Hematopoietic multipotent progenitor cell (in vitro differentiated cells): ENCODE measurements at regions not wholly inside any gene's neighbourhood (a gene's known extent, or its start where the extent isn't known, plus 50 kb on each side); places are given as distances from the start of the nearest gene placed in this dataset.

ENCODE experiments used
- DNase-seq, 3 donors: peaks; one replicate each; pipeline ENCODE4 v3.0.0-alpha.2; 2011 to 2015; ENCODE audit warnings: low read depth in 2 of 3, low spot score in 2 of 3

GRCh38 chr7:13489386-13489785 lies 500.1 kb downstream of the ETV1 start:
- no peak for DNase-seq

DNA sequence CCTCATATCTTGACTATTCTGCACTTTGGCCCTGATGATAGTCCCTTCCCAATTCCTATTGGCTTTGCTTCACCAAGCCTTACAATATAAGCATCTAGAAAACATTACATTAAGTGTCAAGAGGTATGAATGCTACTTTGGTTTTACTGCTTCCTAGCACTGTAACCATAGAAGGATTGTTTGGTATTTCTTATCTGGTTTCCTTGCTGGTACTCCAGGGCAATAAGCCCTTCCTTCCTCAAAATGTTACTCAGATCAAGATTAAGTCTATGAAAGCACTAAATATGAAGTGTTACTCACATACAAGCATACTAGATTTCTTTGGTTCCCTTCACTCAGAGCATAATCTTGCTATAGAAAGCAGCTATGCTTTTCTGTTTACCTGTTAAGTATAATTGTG lies 492.5 kb downstream of the ETV1 start:
- DNase-seq: peak in 2 of 3 donors; percentile 18 to 61

DNA sequence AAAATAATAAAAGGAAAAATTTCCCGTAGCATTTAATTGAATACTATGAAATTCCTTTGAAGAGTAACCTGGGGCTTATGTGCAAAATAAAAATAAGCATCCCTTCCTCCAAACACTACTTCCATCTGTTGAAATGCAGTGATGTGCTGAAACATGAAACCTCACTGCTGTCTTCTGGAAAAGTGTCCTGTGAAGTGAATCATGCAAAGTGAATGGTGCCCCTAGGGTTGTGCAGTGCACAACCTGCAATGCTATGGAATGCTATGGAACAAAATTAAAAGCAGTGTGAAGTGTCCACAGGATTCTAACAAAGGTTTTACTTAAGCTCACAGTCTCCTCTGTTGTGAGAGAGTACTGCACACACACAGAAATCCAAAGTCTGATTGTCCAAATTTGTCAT lies 480.9 kb downstream of the ETV1 start:
- DNase-seq: no peak

DNA sequence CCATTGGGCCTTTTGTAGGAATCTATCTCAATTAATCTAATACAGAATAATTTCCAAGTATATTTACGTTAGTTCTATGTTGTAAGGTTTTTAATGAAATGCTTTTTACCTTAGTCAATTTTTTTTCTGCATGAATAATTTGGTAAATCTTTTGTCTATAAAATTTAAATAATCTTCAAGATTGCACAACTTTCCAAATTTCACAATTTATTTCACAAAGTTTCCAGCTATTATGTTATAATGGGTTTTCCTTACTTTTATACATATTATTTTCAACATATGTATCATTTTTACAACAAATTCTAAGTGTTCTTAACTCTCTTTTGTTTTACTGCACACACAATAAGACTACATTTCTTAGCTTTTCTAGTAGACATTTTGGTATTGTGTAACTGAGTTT lies 470.7 kb downstream of the ETV1 start:
- no peak for DNase-seq

DNA sequence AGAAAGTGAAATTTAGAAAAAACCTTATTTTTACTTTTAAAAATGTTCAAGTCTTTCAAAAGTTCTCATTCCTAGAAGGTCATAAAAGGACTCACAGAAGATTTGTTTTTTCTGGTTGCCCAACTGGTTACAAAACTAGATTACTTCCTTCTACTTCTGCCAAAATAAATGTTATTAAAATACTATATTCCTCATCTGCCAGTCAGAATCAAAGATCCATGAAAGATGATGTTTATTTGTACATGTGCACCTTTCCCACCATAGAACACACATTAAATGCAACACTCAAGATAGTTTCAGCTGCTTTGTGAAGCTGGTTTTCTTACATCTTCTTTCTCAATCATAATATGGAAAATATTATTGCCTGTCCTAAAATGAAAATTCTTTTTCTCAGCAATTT lies 465.4 kb downstream of the ETV1 start:
- no peak for DNase-seq

DNA sequence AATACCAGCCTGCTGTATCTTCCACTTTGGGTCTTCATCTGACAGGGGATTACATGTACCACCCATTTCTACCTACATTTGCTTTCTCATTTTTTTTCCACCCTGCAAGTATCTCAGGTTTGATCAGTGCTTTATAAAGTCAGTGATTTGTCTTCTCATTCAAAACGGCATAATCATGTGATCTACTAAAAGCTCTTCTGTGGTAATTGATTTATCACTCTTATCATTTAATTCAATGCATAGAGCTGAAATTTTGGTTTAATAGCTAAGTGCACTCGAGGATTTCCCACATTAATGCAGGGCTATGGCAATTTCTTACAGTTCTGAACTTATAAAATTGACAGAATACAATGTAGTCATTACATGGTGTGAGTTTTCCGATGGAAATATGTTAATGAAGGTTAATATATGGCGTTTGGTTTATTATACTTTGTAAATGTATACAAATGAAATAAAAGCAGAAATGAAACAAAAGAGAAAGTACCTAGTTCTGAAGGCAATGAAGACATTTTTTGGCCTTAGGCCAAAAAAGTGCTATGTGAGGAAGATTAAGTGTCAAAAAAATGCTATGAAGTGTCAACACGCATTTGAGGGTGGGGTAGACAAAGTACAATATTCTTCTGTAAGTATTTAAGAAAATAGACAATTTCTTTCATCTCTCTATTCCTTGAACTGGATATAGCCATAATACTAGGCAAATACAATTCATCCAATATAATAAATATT lies 457.3 kb downstream of the ETV1 start:
- peak in 2 of 3 donors; percentile 2 to 49 for DNase-seq

DNA sequence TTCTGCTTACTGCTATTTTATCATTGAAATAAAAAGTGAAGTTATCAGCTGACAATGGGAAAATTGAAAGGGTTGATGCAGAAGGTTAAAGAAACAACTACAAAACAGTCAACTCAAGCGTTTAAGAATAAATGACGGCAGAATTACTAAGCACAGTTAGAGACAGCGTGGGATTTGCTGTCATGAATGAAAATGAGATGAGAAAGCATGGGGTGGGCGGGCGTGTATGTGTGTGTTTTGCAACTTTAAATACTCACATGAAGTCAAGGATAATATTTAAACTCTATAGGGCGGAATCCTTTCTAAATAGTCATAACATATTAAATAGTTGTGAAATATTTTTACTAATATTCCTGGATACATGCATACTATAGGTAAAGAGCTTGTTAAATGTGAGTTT lies 450.8 kb downstream of the ETV1 start:
- DNase-seq: no peak

DNA sequence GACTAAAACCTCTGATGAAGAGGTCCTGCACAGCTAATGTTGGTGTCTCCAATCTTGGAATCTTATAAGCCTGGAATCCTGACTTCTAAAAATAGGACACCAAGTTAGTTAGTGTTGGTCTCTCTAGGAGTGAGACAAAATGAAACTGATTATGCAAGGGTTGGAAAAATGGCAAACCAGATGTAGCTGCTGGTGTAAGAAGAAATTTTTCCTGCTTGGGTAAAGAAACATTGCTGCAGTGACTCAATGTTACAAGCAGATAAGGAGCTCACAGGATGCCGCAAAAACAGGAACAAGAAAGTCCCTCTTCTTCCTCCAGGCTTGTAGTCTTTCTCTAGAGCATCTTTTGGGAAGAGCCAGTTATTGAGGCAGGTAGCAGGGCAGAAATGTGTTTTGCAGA lies 449.0 kb downstream of the ETV1 start:
- DNase-seq: peak in 1 of 3 donors; percentile 7

DNA sequence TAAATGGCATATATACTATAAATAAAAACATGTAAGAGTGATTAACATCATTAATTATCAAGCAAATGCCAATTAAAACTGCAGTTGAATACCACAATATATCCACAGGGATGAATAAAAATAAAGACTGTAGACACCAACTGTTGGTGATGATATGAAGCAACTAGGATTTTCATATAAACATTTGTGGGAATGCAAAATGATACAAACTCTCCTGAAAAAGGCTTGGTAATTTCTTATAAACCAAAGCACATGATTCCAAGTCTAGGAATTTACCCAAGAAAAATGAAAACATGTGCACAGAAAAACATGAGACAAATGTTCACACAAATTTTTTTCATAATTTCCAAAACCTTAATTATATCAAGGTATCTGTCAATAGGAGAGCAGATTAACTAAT lies 448.1 kb downstream of the ETV1 start:
- no peak for DNase-seq

DNA sequence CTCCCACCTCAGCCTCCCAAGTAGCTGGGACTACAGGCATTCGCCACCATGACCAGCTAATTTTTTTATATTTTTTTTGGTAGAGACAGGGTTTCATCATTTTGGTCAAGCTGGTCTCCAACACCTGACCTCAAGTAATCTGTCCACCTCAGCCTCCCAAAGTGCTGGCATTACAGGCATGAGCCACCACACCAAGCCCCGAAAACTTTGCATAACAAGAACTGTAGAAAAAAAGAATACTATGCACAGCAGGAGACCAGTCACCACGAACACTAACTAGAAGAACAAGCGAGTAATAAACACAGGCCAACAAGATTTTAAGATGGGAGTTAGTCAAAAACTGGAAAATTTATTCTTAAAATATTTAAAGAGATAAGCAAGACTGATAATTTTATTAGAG lies 447.0 kb downstream of the ETV1 start:
- DNase-seq: no peak

- no peak for DNase-seq
Measured at GRCh38 chr7:13551503-13551902, 438.0 kb downstream of the ETV1 start.

GRCh38 chr7:13560441-13560840 lies 429.0 kb downstream of the ETV1 start:
- no peak for DNase-seq

- no peak for DNase-seq
Measured at GRCh38 chr7:13563257-13563656, 426.2 kb downstream of the ETV1 start.

- no peak for DNase-seq
Measured at GRCh38 chr7:13563680-13564079, 425.8 kb downstream of the ETV1 start.

DNA sequence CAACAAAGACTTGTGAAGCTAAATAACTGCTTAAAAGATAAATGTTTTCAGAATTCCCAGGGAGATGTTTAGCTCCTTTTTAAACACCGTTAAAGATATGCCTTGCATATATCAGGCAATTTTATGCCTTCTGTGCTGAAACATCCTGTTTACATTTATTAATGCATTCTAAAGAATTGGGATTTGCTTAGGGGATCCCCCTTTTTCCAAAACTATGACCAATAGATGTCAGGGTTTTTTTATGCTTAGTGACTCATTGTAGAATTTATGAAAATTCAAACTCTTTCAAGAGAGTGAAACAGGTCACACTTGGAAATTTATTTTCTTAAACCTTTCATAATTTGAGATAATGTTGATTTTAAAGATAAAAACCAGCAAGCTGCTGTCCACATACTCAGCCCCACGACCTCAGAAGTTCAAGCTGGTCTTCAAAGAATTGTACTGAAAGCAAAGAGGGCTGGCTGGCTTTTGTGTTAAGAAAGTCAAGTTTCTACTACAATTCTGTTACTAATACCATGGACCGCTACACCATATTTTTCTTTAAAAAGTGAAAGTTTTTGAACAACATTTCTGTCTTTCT lies 411.8 kb downstream of the ETV1 start:
- DNase-seq: no peak

DNA sequence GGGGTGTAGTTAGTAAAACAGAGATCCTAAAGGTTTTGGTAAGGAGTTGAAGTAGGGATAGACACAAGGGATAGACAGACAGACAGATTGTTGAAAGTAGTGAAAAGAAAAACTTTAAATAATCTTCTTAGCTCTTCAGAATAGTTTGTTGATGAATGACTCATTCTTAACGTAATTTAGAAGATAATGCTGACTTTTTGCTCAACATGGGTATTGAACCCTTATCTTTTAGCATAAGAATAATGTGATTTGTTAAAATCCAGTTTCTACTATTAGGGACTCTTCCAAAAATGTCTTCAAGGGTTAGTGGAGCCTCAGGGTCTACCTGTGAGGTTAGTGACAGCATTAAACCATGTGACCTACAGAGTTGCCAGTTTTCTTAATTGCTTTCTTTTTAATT lies 411.2 kb downstream of the ETV1 start:
- DNase-seq: no peak

- DNase-seq: no peak
Measured at GRCh38 chr7:13581097-13581496, 408.4 kb downstream of the ETV1 start.

GRCh38 chr7:13593854-13594253 lies 395.6 kb downstream of the ETV1 start:
- no peak for DNase-seq

DNA sequence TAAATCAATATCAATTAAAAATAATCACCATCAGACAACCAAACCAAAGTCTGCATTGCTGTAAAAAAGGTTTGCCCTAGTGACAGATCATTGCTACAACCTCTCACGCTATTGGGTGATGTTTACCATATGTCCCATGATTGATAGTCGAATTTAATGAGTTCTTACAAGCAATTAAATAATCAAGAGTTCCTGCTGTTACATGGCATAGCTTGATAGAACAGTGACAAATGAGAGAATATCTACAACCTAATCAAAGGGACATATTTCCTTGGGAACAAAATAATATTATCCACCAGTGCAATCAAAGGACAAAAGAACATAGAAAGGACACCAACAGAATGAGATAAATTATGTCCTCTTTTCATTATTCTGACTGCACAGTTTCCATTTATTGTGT lies 387.4 kb downstream of the ETV1 start:
- no peak for DNase-seq

GRCh38 chr7:13603016-13603415 lies 386.4 kb downstream of the ETV1 start:
- no peak for DNase-seq

GRCh38 chr7:13603661-13604060 lies 385.8 kb downstream of the ETV1 start:
- no peak for DNase-seq

- DNase-seq: no peak
Measured at GRCh38 chr7:13604178-13604577, 385.3 kb downstream of the ETV1 start.

- DNase-seq: no peak
Measured at GRCh38 chr7:13610372-13610771, 379.1 kb downstream of the ETV1 start.
